ENCODE measurements at regions not wholly inside any gene's neighbourhood (a gene's known extent, or its start where the extent isn't known, plus 50 kb on each side); places are given as distances from the start of the nearest gene placed in this dataset.
"Not testable (repeated sequence)": the region's sequence is repeated elsewhere in the genome, so short reads cannot be mapped to it uniquely, and the experiment has no call there.

GRCh38 chr20:30875868-30876267 lies 381.6 kb upstream of the DEFB115 start:
- not testable (repeated sequence) for DNase-seq (ENCODE audit: low read depth); H3K4me3 ChIP-seq (ENCODE audit: low read depth, low read length)

GRCh38 chr20:30891400-30891799 lies 366.1 kb upstream of the DEFB115 start:
- DNase-seq (ENCODE audit: low read depth): peak; percentile 5
- H3K4me3 ChIP-seq (ENCODE audit: low read depth, low read length): not testable (repeated sequence)
- TF ChIP-seq CTCF (conservative IDR thresholded peaks at IDR 0.05; ENCODE audit: low read depth, low read length): peak; percentile 34

- DNase-seq (ENCODE audit: low read depth): peak; percentile 8
Observed at GRCh38 chr20:30892541-30893345, 364.7 kb upstream of the DEFB115 start.

GRCh38 chr20:30893346-30894314 lies 363.8 kb upstream of the DEFB115 start:
- DNase-seq (ENCODE audit: low read depth); H3K4me3 ChIP-seq (ENCODE audit: low read depth, low read length): not testable (repeated sequence)

More at GRCh38 chr20:30892541-30893345, 364.7 kb upstream of the DEFB115 start:
- no peak for TF ChIP-seq CTCF (conservative IDR thresholded peaks at IDR 0.05; ENCODE audit: low read depth, low read length)
- no peak overlapping the region for H3K4me3 ChIP-seq (ENCODE audit: low read depth, low read length)

GRCh38 chr20:30894707-30895353 lies 362.6 kb upstream of the DEFB115 start:
- H3K4me3 ChIP-seq (ENCODE audit: low read depth, low read length); DNase-seq (ENCODE audit: low read depth): not testable (repeated sequence)

- H3K4me3 ChIP-seq (ENCODE audit: low read depth, low read length); DNase-seq (ENCODE audit: low read depth): not testable (repeated sequence)
Observed at GRCh38 chr20:30895354-30895711, 362.1 kb upstream of the DEFB115 start.

GRCh38 chr20:30899370-30900079 lies 357.9 kb upstream of the DEFB115 start:
- H3K4me3 ChIP-seq (ENCODE audit: low read depth, low read length); DNase-seq (ENCODE audit: low read depth): not testable (repeated sequence)

- not testable (repeated sequence) for DNase-seq (ENCODE audit: low read depth); H3K4me3 ChIP-seq (ENCODE audit: low read depth, low read length)
Observed at GRCh38 chr20:30900080-30900719, 357.3 kb upstream of the DEFB115 start.

GRCh38 chr20:30905231-30905630 lies 352.2 kb upstream of the DEFB115 start:
- not testable (repeated sequence) for DNase-seq (ENCODE audit: low read depth); H3K4me3 ChIP-seq (ENCODE audit: low read depth, low read length)

All from choroid plexus epithelial cell (primary cell).